ENCODE measurements at regions not wholly inside any gene's neighbourhood (a gene's known extent, or its start where the extent isn't known, plus 50 kb on each side); places are given as distances from the start of the nearest gene placed in this dataset.

DNA sequence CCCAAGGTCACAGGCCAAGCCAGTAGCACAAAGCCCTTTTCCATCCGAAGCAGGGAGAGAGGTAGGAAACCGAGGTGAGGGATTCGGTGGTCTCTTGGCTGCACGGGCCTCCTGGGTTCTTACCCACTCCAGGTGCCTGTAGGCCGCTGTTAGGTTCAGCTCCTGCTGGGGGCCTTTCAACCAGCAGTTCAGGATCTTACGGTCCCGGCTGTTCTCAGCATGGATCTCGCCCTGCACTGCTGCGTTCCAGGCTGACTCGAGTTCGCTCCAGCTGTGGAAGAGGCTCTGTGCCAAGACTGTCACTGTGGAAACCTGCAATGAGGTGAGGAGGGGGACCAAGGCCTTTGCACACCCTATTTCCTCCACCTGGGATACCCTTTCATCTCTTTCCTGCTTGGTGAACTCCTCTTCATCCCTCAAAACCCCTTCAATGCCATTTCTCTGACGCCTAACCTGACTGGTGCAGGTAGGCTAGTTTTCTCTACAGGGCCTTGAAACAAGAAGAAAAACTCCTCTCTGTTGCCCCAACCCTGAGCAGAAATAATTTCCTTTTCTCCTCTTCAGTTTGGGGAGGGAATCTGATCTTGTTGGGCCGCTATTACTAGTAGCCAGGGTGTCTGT, 103.6 kb downstream of the RMI2 start:
- Histone ChIP-seq H3K27me3 (no peaks in the 10 kb centered on the region), H3K9ac (no peak overlapping the region), H3F3A (ENCODE audit: low read depth) (no peaks in the 10 kb centered on the region), H3K4me2 (no peak overlapping the region), H3K79me2 (ENCODE audit: low read depth) (no peaks in the 10 kb centered on the region), H3K36me3 (no peaks in the 10 kb centered on the region), H4K20me1 (ENCODE audit: low read depth) (no peaks in the 10 kb centered on the region), H3K4me3 (no peak overlapping the region), H3K27ac (no peak overlapping the region), H3K9me3 (ENCODE audit: low read depth) (no peaks in the 10 kb centered on the region), H2AFZ (replicated peaks) (no peak overlapping the region), H3K4me1 (peaks cover 4% of the 10 kb centered on the region)
- H3K4me3 Mint-ChIP-seq: no peak overlapping the region
- H3K27me3 Mint-ChIP-seq (ENCODE audit: insufficient read depth, low read depth): peaks cover 7% of the 10 kb centered on the region
- H3K27ac Mint-ChIP-seq: no peak overlapping the region
- H3K4me1 Mint-ChIP-seq: peaks cover 3% of the 10 kb centered on the region
- H3K36me3 Mint-ChIP-seq: no peaks in the 10 kb centered on the region
- TF ChIP-seq, protein P1, sequence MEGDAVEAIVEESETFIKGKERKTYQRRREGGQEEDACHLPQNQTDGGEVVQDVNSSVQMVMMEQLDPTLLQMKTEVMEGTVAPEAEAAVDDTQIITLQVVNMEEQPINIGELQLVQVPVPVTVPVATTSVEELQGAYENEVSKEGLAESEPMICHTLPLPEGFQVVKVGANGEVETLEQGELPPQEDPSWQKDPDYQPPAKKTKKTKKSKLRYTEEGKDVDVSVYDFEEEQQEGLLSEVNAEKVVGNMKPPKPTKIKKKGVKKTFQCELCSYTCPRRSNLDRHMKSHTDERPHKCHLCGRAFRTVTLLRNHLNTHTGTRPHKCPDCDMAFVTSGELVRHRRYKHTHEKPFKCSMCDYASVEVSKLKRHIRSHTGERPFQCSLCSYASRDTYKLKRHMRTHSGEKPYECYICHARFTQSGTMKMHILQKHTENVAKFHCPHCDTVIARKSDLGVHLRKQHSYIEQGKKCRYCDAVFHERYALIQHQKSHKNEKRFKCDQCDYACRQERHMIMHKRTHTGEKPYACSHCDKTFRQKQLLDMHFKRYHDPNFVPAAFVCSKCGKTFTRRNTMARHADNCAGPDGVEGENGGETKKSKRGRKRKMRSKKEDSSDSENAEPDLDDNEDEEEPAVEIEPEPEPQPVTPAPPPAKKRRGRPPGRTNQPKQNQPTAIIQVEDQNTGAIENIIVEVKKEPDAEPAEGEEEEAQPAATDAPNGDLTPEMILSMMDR (IDR thresholded peaks at IDR 0.05): no peak
- TF ChIP-seq EZH2 (IDR thresholded peaks at IDR 0.05) (no peak), EZH2phosphoT487 (IDR thresholded peaks at IDR 0.05) (no peak)
- no peak for DNase-seq (ENCODE audit: low spot score)
- H3K9me3 Mint-ChIP-seq: no peaks in the 10 kb centered on the region

DNA sequence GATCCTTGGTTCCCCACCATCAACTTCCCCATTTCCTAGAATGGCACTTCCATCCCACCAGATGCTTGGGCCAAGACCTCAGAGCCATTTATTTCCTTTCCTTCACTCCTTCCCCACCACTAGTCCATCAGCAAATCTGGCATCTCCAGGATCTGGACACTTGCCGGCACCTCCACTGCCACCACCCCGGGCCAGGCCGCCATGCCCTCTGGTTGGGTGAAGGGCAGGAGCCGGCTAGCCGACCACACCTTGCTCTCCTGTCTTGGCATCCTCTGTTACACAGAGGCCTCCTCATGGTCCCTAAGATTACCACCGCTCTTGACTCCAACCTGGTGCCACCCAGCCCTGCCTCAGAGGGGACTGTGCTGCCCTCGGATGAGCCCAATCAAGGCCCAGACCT, 104.5 kb downstream of the RMI2 start:
- Histone ChIP-seq H3F3A (ENCODE audit: low read depth) (no peaks in the 10 kb centered on the region), H3K9me3 (ENCODE audit: low read depth) (no peaks in the 10 kb centered on the region), H2AFZ (replicated peaks) (no peak overlapping the region), H3K9ac (no peak overlapping the region), H3K27me3 (no peaks in the 10 kb centered on the region), H3K36me3 (no peaks in the 10 kb centered on the region), H4K20me1 (ENCODE audit: low read depth) (no peaks in the 10 kb centered on the region), H3K79me2 (ENCODE audit: low read depth) (no peaks in the 10 kb centered on the region), H3K4me1 (peaks cover 4% of the 10 kb centered on the region), H3K4me3 (no peak overlapping the region), H3K27ac (no peak overlapping the region), H3K4me2 (no peak overlapping the region)
- Mint-ChIP-seq H3K9me3 (no peaks in the 10 kb centered on the region), H3K4me1 (peaks cover 3% of the 10 kb centered on the region), H3K36me3 (no peaks in the 10 kb centered on the region), H3K4me3 (no peak overlapping the region), H3K27me3 (ENCODE audit: insufficient read depth, low read depth) (peaks cover 7% of the 10 kb centered on the region), H3K27ac (peak overlapping the region; percentile 39)
- no peak for DNase-seq (ENCODE audit: low spot score)
- TF ChIP-seq EZH2phosphoT487 (IDR thresholded peaks at IDR 0.05) (no peak), EZH2 (IDR thresholded peaks at IDR 0.05) (no peak)
- TF ChIP-seq, protein P1 (IDR thresholded peaks at IDR 0.05): no peak

DNA sequence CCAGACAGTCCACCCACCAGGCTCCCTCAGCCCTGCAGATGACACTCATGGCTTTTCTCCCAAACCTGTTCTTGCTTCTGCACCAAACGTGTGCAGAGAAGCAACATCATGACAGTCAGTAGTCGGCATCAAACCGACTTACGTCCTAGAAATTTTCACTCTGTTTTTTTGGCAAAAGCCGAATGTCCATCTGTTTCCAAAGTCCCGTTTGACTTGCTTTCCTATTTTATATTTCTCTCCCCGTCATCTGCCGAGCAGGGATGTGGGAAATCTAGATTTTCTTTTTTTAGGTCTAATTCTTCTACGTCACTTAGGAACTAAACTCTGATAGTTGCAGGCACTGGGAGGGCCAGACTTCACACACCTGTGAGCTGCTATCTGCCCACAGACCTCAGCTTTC, 104.9 kb downstream of the RMI2 start:
- Mint-ChIP-seq H3K4me3 (no peak overlapping the region), H3K27ac (no peak overlapping the region), H3K27me3 (ENCODE audit: insufficient read depth, low read depth) (peaks cover 6% of the 10 kb centered on the region), H3K4me1 (peaks cover 3% of the 10 kb centered on the region), H3K9me3 (no peaks in the 10 kb centered on the region), H3K36me3 (no peaks in the 10 kb centered on the region)
- Histone ChIP-seq H3K4me3 (no peak overlapping the region), H3K27me3 (no peaks in the 10 kb centered on the region), H3K27ac (no peak overlapping the region), H3K79me2 (ENCODE audit: low read depth) (no peaks in the 10 kb centered on the region), H3K9ac (no peak overlapping the region), H3K9me3 (ENCODE audit: low read depth) (no peaks in the 10 kb centered on the region), H2AFZ (replicated peaks) (no peak overlapping the region), H3K36me3 (no peaks in the 10 kb centered on the region), H4K20me1 (ENCODE audit: low read depth) (no peaks in the 10 kb centered on the region), H3F3A (ENCODE audit: low read depth) (no peaks in the 10 kb centered on the region), H3K4me2 (no peak overlapping the region), H3K4me1 (peaks cover 4% of the 10 kb centered on the region)
- TF ChIP-seq EZH2 (IDR thresholded peaks at IDR 0.05) (no peak), EZH2phosphoT487 (IDR thresholded peaks at IDR 0.05) (no peak)
- TF ChIP-seq, protein P1 (IDR thresholded peaks at IDR 0.05): no peak
- DNase-seq (ENCODE audit: low spot score): no peak
